Gastrocnemius medialis (tissue), 4 donors: ENCODE measurements at regions not wholly inside any gene's neighbourhood (a gene's known extent, or its start where the extent isn't known, plus 50 kb on each side); places are given as distances from the start of the nearest gene placed in this dataset.

Experiments
- POLR2A ChIP-seq, 2 donors: fragments of 450-650 bp; IDR thresholded peaks; one replicate each; pipeline ENCODE4 v1.6.1; 2017; ENCODE audit warnings: antibody characterized with exemption in 2 of 2, mild to moderate bottlenecking in 2 of 2, moderate library complexity in 2 of 2
- TF ChIP-seq, protein P1 (sequence below), 5 experiments: fragments of 450-650 bp in 3 of 5; fragments of 200-600 bp in 2 of 5; sonication (generic) in 2 of 5; IDR thresholded peaks in 4 of 5; conservative IDR thresholded peaks in 1 of 5; 1 replicate in 4 of 5; 2 replicates in 1 of 5; pipeline ENCODE4 v1.5.1; 2016 to 2019; ENCODE audit warnings: antibody characterized with exemption in 5 of 5, mild to moderate bottlenecking in 3 of 5, moderate library complexity in 3 of 5

DNA sequence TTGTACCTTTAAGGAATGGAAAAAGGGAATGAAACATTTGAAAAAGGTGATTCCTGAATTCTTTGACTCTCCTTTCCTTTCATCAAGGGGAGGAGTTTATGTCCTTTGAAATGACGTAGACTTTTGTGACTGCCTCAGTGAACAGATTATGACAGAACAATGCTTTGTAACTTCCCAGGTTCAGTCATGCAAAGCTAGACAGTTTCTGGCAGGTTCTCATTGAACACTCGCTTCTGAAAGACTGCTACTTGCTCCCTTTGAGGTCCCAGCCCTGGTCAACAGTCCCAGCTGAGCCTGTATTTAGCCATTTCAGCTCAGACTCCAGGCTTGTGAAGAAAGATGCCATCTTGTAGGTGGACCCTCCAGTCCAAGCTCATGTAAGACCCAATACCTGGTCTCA is 1178.9 kb downstream of the BCL11B start:
- no peak for TF ChIP-seq POLR2A (IDR thresholded peaks at IDR 0.05)
- TF ChIP-seq, protein P1, sequence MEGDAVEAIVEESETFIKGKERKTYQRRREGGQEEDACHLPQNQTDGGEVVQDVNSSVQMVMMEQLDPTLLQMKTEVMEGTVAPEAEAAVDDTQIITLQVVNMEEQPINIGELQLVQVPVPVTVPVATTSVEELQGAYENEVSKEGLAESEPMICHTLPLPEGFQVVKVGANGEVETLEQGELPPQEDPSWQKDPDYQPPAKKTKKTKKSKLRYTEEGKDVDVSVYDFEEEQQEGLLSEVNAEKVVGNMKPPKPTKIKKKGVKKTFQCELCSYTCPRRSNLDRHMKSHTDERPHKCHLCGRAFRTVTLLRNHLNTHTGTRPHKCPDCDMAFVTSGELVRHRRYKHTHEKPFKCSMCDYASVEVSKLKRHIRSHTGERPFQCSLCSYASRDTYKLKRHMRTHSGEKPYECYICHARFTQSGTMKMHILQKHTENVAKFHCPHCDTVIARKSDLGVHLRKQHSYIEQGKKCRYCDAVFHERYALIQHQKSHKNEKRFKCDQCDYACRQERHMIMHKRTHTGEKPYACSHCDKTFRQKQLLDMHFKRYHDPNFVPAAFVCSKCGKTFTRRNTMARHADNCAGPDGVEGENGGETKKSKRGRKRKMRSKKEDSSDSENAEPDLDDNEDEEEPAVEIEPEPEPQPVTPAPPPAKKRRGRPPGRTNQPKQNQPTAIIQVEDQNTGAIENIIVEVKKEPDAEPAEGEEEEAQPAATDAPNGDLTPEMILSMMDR (IDR thresholded peaks at IDR 0.05 in 4 of 5, conservative IDR thresholded peaks at IDR 0.05 in 1 of 5) = no peak
